BLaER1 (cell line): ENCODE measurements at regions not wholly inside any gene's neighbourhood (a gene's known extent, or its start where the extent isn't known, plus 50 kb on each side); places are given as distances from the start of the nearest gene placed in this dataset.
"Not testable (repeated sequence)": the region's sequence is repeated elsewhere in the genome, so short reads cannot be mapped to it uniquely, and the experiment has no call there.

ENCODE experiments used
- H3K27ac ChIP-seq: shearing (Covaris generic); formaldehyde crosslinking; 2 replicates; pipeline ENCODE4 v1.8.1; 2022
- H3K27me3 ChIP-seq: shearing (Covaris generic); formaldehyde crosslinking; 2 replicates; pipeline ENCODE4 v1.8.1; 2022
- H3K36me3 ChIP-seq: shearing (Covaris generic); formaldehyde crosslinking; 2 replicates; pipeline ENCODE4 v1.8.1; 2022
- H3K4me1 ChIP-seq: shearing (Covaris generic); formaldehyde crosslinking; 2 replicates; pipeline ENCODE4 v1.8.1; 2022
- H3K4me2 ChIP-seq: shearing (Covaris generic); formaldehyde crosslinking; 2 replicates; pipeline ENCODE4 v1.8.1; 2022
- H3K4me3 ChIP-seq: shearing (Covaris generic); formaldehyde crosslinking; 2 replicates; pipeline ENCODE4 v1.8.1; 2022
- H3K9ac ChIP-seq: shearing (Covaris generic); formaldehyde crosslinking; 2 replicates; pipeline ENCODE4 v1.8.1; 2022
- H3K9me3 ChIP-seq: shearing (Covaris generic); formaldehyde crosslinking; 2 replicates; pipeline ENCODE4 v1.8.1; 2022
- H4K20me1 ChIP-seq: shearing (Covaris generic); formaldehyde crosslinking; 2 replicates; pipeline ENCODE4 v1.8.1; 2022
- Cebpa-rat ChIP-seq: shearing (Covaris generic); IDR thresholded peaks from 2 replicates; pipeline ENCODE4 v1.8.1; 2022

- Histone ChIP-seq H3K27ac (no peak overlapping the region), H3K9me3 (peaks cover 25% of the 10 kb centered on the region), H3K36me3 (peaks cover 9% of the 10 kb centered on the region), H3K9ac (no peak overlapping the region), H3K4me3 (no peak overlapping the region), H3K4me2 (no peak overlapping the region), H3K27me3 (no peaks in the 10 kb centered on the region), H4K20me1 (no peaks in the 10 kb centered on the region), H3K4me1 (no peaks in the 10 kb centered on the region)
- TF ChIP-seq Cebpa-rat, result no peak
Measured at GRCh38 chr17:43316522-43317142, 82.2 kb upstream of the ARL4D start.

- no peak overlapping the region for H3K9ac ChIP-seq
Measured at GRCh38 chr17:43315858-43316521, 82.2 kb upstream of the RNU2-1 start.

GRCh38 chr17:43315369-43315768 is 81.6 kb upstream of the RNU2-1 start:
- Histone ChIP-seq H3K27me3 (no peaks in the 10 kb centered on the region), H4K20me1 (no peaks in the 10 kb centered on the region), H3K36me3 (peaks cover 9% of the 10 kb centered on the region), H3K9me3 (peaks cover 20% of the 10 kb centered on the region), H3K4me3 (no peak overlapping the region), H3K4me1 (no peaks in the 10 kb centered on the region), H3K27ac (no peak overlapping the region), H3K4me2 (no peak overlapping the region), H3K9ac (no peak overlapping the region)
- no peak for TF ChIP-seq Cebpa-rat

More at GRCh38 chr17:43315858-43316521, 82.2 kb upstream of the RNU2-1 start:
- H4K20me1 ChIP-seq, result no peaks in the 10 kb centered on the region
- no peak overlapping the region for H3K4me3 ChIP-seq
- H3K9me3 ChIP-seq, result peaks cover 25% of the 10 kb centered on the region
- no peaks in the 10 kb centered on the region for H3K27me3 ChIP-seq
- H3K36me3 ChIP-seq, result peaks cover 9% of the 10 kb centered on the region
- no peak overlapping the region for H3K27ac ChIP-seq
- no peaks in the 10 kb centered on the region for H3K4me1 ChIP-seq
- no peak for TF ChIP-seq Cebpa-rat
- H3K4me2 ChIP-seq, result no peak overlapping the region

GRCh38 chr17:43314611-43315011 is 80.8 kb upstream of the RNU2-1 start:
- Histone ChIP-seq H3K27ac (no peak overlapping the region), H3K4me1 (no peaks in the 10 kb centered on the region), H3K4me2 (no peak overlapping the region), H3K27me3 (no peaks in the 10 kb centered on the region), H4K20me1 (no peaks in the 10 kb centered on the region), H3K4me3 (no peak overlapping the region), H3K9me3 (peaks cover 12% of the 10 kb centered on the region), H3K9ac (no peak overlapping the region), H3K36me3 (peaks cover 5% of the 10 kb centered on the region)
- no peak for TF ChIP-seq Cebpa-rat

- no peak overlapping the region for H3K27ac ChIP-seq
- H3K4me1 ChIP-seq, result no peaks in the 10 kb centered on the region
- H3K4me3 ChIP-seq, result no peak overlapping the region
- no peak overlapping the region for H3K9ac ChIP-seq
- no peaks in the 10 kb centered on the region for H3K27me3 ChIP-seq
- no peaks in the 10 kb centered on the region for H3K9me3 ChIP-seq
- no peaks in the 10 kb centered on the region for H4K20me1 ChIP-seq
- H3K4me2 ChIP-seq, result no peak overlapping the region
- TF ChIP-seq Cebpa-rat, result no peak
- H3K36me3 ChIP-seq, result no peaks in the 10 kb centered on the region
Measured at GRCh38 chr17:43312011-43312410, 78.2 kb upstream of the RNU2-1 start.

- H3K27me3 ChIP-seq, result no peaks in the 10 kb centered on the region
- no peak overlapping the region for H3K4me2 ChIP-seq
- no peak overlapping the region for H3K9ac ChIP-seq
- no peaks in the 10 kb centered on the region for H3K36me3 ChIP-seq
- H4K20me1 ChIP-seq, result no peaks in the 10 kb centered on the region
- no peak for TF ChIP-seq Cebpa-rat
- H3K4me1 ChIP-seq, result no peaks in the 10 kb centered on the region
- no peaks in the 10 kb centered on the region for H3K9me3 ChIP-seq
- H3K4me3 ChIP-seq, result no peak overlapping the region
- H3K27ac ChIP-seq, result no peak overlapping the region
Measured at GRCh38 chr17:43309505-43310332, 75.9 kb upstream of the RNU2-1 start.

GRCh38 chr17:43308999-43309398 is 75.2 kb upstream of the RNU2-1 start:
- no peaks in the 10 kb centered on the region for H3K9me3 ChIP-seq
- H3K4me1 ChIP-seq, result no peaks in the 10 kb centered on the region
- H3K4me3 ChIP-seq, result no peak overlapping the region
- no peaks in the 10 kb centered on the region for H4K20me1 ChIP-seq
- TF ChIP-seq Cebpa-rat, result no peak
- no peaks in the 10 kb centered on the region for H3K36me3 ChIP-seq
- H3K27me3 ChIP-seq, result no peaks in the 10 kb centered on the region
- no peak overlapping the region for H3K9ac ChIP-seq
- no peak overlapping the region for H3K27ac ChIP-seq
- no peak overlapping the region for H3K4me2 ChIP-seq

GRCh38 chr17:43304792-43305191 is 71.0 kb upstream of the RNU2-1 start:
- H3K27ac ChIP-seq, H3K9ac ChIP-seq, H3K4me1 ChIP-seq, H3K27me3 ChIP-seq, H3K4me2 ChIP-seq, H3K4me3 ChIP-seq, H4K20me1 ChIP-seq, H3K36me3 ChIP-seq, H3K9me3 ChIP-seq: not testable (repeated sequence)

GRCh38 chr17:43303049-43303448 is 69.3 kb upstream of the RNU2-1 start:
- H3K27ac ChIP-seq, H3K9ac ChIP-seq, H4K20me1 ChIP-seq, H3K4me2 ChIP-seq, H3K36me3 ChIP-seq, H3K4me1 ChIP-seq, H3K4me3 ChIP-seq, H3K27me3 ChIP-seq, H3K9me3 ChIP-seq: not testable (repeated sequence)

GRCh38 chr17:43299300-43300076 is 65.7 kb upstream of the RNU2-1 start:
- not testable (repeated sequence) for H3K4me3 ChIP-seq, H3K36me3 ChIP-seq, H3K4me1 ChIP-seq, H3K27me3 ChIP-seq, H3K4me2 ChIP-seq, H3K9ac ChIP-seq, H4K20me1 ChIP-seq, H3K9me3 ChIP-seq, H3K27ac ChIP-seq

GRCh38 chr17:43289670-43290069 is 55.9 kb upstream of the RNU2-1 start:
- not testable (repeated sequence) for H4K20me1 ChIP-seq, H3K9me3 ChIP-seq, H3K4me1 ChIP-seq, H3K4me2 ChIP-seq, H3K27ac ChIP-seq, H3K9ac ChIP-seq, H3K27me3 ChIP-seq, H3K4me3 ChIP-seq, H3K36me3 ChIP-seq

- H3K4me2 ChIP-seq, H3K4me3 ChIP-seq, H4K20me1 ChIP-seq: not testable (repeated sequence)
Measured at GRCh38 chr17:43283606-43284005, 49.8 kb upstream of the RNU2-1 start.

More at GRCh38 chr17:43283606-43284005, 49.8 kb upstream of the RNU2-1 start:
- H3K36me3 ChIP-seq, H3K9me3 ChIP-seq, H3K4me1 ChIP-seq, H3K27ac ChIP-seq, H3K27me3 ChIP-seq, H3K9ac ChIP-seq: not testable (repeated sequence)
